GM18502 (cell line): ENCODE measurements at regions not wholly inside any gene's neighbourhood (a gene's known extent, or its start where the extent isn't known, plus 50 kb on each side); places are given as distances from the start of the nearest gene placed in this dataset.

Experiments
- ATAC-seq: cut with Tn5 transposase; IDR thresholded peaks from one replicate; pipeline ENCODE4 v1.9.1; 2021; ENCODE audit warnings: mild to moderate bottlenecking; ENCODE audit not compliant: unreplicated experiment, poor library complexity

- ATAC-seq: no peak
Measured at GRCh38 chr10:36507715-36508114, 617.7 kb upstream of the ANKRD30A start.

DNA sequence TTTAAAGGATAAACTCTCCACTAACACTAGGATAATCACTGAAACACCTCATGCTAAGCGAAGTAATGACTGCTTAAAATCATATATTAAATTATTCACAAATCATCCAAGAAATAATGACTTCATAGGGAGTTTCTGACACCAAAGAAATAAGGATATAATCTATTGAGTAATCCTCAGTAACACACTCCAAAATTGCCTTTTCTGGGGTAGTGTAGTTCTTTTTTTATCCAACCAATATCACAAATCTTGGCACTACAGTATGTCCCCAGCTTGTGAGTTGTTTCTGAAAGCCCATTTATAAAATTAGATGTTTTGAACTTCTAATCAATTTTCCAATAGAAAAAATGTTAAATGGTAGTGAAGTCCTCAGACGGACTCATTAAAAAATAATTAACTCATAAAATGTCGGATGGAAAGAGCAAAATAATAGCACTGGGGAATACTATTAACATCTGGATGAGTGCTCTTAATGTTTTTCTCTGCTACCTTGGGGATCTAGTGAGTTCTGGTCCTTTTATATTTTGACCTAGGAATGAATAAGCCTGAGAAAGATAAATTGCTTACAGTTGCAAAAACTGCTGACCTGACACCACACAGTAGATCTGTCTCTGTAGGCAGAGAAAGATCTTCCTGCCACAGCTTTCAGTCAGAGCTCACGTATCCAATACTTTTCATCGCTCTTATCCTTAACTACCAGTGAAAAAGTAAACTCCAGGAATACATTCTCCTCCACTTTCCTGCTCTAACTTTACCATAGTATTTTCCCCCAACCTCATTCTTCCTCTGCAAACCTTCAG lies 618.5 kb upstream of the ANKRD30A start:
- no peak for ATAC-seq

DNA sequence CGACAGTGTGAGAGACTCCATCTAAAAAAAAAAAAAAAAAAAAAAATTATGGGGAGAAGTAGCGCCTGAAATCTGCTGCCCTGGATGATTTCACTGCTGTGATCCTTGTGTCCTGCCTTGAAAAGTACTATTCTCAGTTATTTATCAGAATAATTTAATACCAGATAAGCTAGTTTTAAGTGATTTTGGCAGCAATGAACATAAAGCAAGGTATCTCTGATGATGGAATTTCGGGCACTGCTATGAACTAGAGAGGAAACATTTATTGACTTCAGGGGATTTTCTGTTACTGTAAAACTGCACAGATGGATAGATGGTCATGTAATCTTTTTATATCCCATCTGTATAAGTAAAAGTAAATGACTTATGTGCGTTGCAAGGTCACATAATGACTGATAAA lies 619.1 kb upstream of the ANKRD30A start:
- no peak for ATAC-seq

GRCh38 chr10:36504758-36505157 lies 620.6 kb upstream of the ANKRD30A start:
- ATAC-seq: no peak

- no peak for ATAC-seq
Measured at GRCh38 chr10:36500266-36500665, 625.1 kb upstream of the ANKRD30A start.

DNA sequence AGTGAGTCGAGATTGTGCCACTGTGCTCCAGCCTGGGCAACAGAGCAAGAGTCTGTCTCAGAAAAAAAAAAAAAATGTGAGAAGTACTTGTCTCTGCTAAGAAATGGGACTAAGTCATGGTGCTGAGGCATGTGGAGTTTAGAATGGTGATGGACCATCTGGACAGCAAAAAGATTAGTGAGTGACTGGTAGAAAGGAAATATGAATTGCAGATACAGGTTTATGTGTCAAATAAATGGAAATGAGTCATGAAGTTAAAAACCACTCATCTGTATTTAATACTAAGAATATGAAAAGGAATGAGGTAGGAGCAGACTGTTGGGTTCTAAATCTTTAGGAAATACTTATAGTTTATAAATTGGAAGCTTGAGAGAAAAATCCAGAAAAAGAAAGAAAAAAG lies 625.7 kb upstream of the ANKRD30A start:
- ATAC-seq: no peak

- no peak for ATAC-seq
Measured at GRCh38 chr10:36496758-36497157, 628.6 kb upstream of the ANKRD30A start.

GRCh38 chr10:36494371-36494770 lies 631.0 kb upstream of the ANKRD30A start:
- no peak for ATAC-seq

DNA sequence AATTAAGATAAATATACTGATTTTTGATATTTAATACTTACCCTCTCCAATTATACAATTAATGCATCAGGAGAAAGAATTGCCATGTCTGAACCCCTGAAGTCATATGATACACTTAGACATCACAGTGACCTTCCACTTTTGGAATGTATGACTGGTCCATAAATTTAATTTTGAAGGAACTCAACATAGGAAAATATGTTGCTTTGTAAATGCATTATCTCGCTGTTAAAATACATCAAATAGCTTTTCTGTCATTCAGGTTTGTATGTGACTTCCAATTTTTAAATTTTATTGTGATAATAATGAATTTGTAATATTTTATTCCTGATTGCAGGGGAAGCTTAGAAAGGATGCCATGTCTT lies 631.9 kb upstream of the ANKRD30A start:
- ATAC-seq: no peak

DNA sequence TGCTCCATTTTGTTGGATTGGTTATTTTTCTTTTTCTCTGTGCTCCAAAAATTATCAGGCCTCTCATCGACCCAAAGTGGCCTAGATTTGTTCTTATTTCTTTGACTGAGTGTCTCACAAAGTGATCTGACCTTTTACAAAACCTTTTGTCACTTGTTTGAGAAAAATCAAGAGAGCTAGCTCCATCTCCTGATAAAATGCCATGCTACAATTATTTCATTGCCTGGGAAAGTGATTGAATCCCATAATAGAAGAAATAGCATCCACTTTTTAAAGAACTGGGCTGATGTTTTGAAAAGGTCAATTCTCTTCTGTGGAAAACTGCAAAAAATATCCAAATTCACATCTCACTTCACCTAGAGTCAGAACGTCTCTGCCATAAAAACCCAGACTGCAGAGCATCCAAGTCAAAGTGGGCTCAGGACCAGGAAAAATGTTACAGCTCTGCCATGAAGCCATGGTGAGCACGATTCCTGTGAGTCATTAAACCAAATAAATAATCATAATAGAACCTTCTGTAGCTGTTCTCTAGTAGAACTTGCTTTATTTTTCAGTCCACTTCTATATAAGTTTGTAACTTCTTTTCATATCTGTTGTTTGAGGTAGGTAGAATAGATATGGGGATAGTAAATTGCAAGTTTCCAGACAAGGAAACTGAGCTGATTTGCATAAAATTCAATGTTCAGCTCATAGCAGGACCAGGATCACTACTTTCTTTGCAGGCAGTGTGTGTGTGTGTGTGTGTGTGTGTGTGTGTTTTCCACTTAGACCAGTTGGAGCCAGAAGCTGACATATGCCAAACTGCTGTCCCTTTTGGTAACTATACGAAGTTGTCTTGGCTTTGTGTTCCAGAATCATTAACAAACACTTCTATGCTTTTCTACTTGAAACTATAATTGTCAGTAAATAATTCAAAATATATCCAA lies 632.5 kb upstream of the ANKRD30A start:
- ATAC-seq: no peak

DNA sequence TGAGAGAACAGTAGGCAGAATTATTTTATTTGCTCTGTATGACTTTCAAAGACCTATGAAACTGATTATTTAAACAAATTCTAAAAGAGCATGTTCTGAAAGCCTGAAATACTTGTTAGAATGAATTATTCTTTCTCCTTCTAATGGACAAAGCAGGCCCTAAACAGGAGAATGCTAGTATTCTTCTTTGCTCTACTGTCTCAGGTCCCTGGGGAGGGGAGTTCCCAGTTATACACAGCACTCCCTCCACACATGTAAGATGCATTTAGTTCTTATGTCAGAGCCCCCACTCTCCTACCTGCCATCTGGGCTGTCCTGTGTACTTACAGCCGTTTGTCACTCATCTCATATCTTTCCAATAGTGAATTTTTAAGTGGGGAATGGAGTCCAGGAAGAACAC lies 633.5 kb upstream of the ANKRD30A start:
- no peak for ATAC-seq

GRCh38 chr10:36489611-36490228 lies 635.7 kb upstream of the ANKRD30A start:
- ATAC-seq: no peak

- ATAC-seq: no peak
Measured at GRCh38 chr10:36489181-36489580, 636.2 kb upstream of the ANKRD30A start.

DNA sequence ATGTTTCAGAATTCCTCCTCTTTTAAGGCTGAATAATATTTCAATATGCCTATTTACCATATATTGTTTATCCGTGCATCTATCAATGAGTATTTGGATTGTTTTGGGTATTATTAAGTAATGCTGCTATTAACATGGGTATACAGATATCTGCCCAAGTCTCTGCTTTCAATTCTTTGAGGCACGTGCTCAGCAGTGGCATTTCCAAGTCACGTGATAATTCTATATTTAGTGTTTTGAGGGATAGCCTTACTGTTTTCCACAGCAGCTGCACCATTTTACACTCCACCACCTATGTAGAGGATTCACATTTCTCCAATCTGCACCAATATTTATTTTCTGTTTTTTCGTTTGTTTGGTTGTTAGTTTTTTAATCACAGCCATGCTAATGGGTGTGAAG lies 636.8 kb upstream of the ANKRD30A start:
- ATAC-seq: no peak

DNA sequence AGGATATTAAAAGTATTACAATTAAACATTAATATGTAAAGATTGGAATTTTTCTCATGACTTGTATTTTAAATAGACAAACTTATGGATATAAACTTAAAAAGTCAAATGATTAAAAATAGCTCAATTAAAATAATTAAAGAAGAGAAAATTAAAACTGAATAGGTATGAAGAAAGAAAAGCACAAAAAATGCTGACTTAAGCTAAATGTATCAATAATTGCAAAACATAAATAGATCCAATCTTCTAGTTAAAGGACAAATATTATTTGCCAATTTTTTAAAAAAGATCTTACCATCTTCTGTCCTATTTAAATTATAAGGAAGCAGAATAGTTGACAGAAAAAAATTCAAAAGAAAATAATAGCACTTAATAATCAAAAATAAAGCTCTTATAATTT lies 646.3 kb upstream of the ANKRD30A start:
- ATAC-seq: no peak

DNA sequence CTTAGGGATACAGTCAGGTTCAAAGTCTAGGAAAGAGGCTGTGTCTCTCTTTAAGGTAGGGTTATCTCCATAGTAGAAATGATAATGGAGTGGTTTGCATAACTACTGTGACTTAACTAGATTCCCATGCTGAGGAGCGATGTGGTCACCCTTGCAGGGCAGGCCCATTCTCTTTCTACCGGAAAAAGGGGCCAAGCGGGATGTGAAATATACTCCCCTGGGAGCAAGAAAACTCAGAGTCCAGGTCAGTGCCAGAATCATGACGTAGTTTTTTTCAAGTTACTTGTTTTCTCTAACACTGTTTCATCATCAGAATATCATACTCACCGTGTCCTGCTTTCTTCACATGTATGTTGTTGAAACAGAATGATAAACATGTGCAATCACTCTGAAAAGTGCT lies 649.0 kb upstream of the ANKRD30A start:
- ATAC-seq: no peak

GRCh38 chr10:36475746-36476145 lies 649.7 kb upstream of the ANKRD30A start:
- no peak for ATAC-seq

- no peak for ATAC-seq
Measured at GRCh38 chr10:36474456-36474855, 650.9 kb upstream of the ANKRD30A start.

- no peak for ATAC-seq
Measured at GRCh38 chr10:36473122-36473521, 652.3 kb upstream of the ANKRD30A start.

- no peak for ATAC-seq
Measured at GRCh38 chr10:36469585-36469984, 655.8 kb upstream of the ANKRD30A start.

DNA sequence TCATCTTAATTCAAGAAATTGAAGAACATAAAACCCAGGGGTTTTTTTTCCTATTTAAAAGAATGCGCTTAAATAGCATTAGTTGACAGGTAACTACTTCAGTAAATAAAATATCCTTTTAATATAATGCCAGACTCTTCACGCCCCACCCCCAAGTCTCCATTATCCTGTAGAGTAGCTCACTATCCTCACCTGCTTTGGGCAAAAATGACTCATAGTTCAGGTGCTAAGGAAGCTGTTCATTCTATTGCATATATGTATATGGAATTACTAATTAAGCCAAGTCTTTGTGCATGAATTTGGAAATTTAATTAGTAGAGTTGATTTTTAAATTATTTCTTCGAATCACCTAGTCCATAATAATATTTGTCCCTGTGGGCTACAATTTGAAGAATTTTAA lies 656.8 kb upstream of the ANKRD30A start:
- ATAC-seq: no peak
